H9 (cell line): ENCODE measurements at regions not wholly inside any gene's neighbourhood (a gene's known extent, or its start where the extent isn't known, plus 50 kb on each side); places are given as distances from the start of the nearest gene placed in this dataset.

Experiments
- DNase-seq: peaks from one replicate; pipeline ENCODE4 v3.0.0-alpha.2; 2017
- H2AFZ ChIP-seq: one replicate; pipeline ENCODE4 v1.6.1; 2013; ENCODE audit warnings: mild to moderate bottlenecking, low read length, control low read depth, moderate library complexity
- H2AK5ac ChIP-seq: 2 replicates; pipeline ENCODE4 v1.6.1; 2013; ENCODE audit warnings: low read length, control low read depth, mixed read lengths; ENCODE audit not compliant: insufficient read length
- H2BK120ac ChIP-seq: one replicate; pipeline ENCODE4 v1.6.1; 2013; ENCODE audit warnings: low read depth, mild to moderate bottlenecking, low read length, control low read depth, inconsistent platforms; ENCODE audit not compliant: poor library complexity, severe bottlenecking
- H2BK12ac ChIP-seq: 2 replicates; pipeline ENCODE4 v1.6.1; 2013; ENCODE audit warnings: low read length, control low read depth, mixed read lengths, low read depth; ENCODE audit not compliant: insufficient read length
- H2BK15ac ChIP-seq: 2 replicates; pipeline ENCODE4 v1.6.1; 2013; ENCODE audit warnings: low read depth, low read length, control low read depth
- H2BK20ac ChIP-seq: one replicate; pipeline ENCODE4 v1.6.1; 2013; ENCODE audit warnings: low read depth, mild to moderate bottlenecking, low read length, control low read depth, inconsistent platforms; ENCODE audit not compliant: poor library complexity, severe bottlenecking
- H2BK5ac ChIP-seq: 2 replicates; pipeline ENCODE4 v1.6.1; 2013; ENCODE audit warnings: low read length, control low read depth, mixed read lengths; ENCODE audit not compliant: insufficient read length
- H3K14ac ChIP-seq: 2 replicates; pipeline ENCODE4 v1.6.1; 2013; ENCODE audit warnings: low read length, control low read depth; ENCODE audit not compliant: insufficient read depth
- H3K18ac ChIP-seq: 2 replicates; pipeline ENCODE4 v1.6.1; 2013; ENCODE audit warnings: low read depth, mild to moderate bottlenecking, mixed read lengths, low read length, control low read depth; ENCODE audit not compliant: insufficient read length
- H3K23ac ChIP-seq: 2 replicates; pipeline ENCODE4 v1.6.1; 2013; ENCODE audit warnings: low read length, control low read depth, mixed read lengths, low read depth; ENCODE audit not compliant: insufficient read length
- H3K23me2 ChIP-seq: 2 replicates; pipeline ENCODE4 v1.6.1; 2013; ENCODE audit warnings: low read depth, mild to moderate bottlenecking, mixed read lengths, low read length, control low read depth; ENCODE audit not compliant: insufficient read length, poor library complexity, severe bottlenecking
- H3K27ac ChIP-seq: 2 replicates; pipeline ENCODE4 v1.5.1; 2013; ENCODE audit warnings: low read length, control low read depth, mixed read lengths, low read depth; ENCODE audit not compliant: insufficient read length
- H3K27me3 ChIP-seq: 2 replicates; pipeline ENCODE4 v1.6.1; 2013; ENCODE audit warnings: low read length, control low read depth, inconsistent platforms; ENCODE audit not compliant: insufficient read depth
- H3K4ac ChIP-seq: 2 replicates; pipeline ENCODE4 v1.6.1; 2013; ENCODE audit warnings: low read depth, mild to moderate bottlenecking, control low read depth, inconsistent platforms, low read length, moderate library complexity
- H3K4me1 ChIP-seq: 2 replicates; pipeline ENCODE4 v1.6.1; 2013; ENCODE audit warnings: low read length, control low read depth, inconsistent platforms; ENCODE audit not compliant: insufficient read depth
- H3K4me2 ChIP-seq: 2 replicates; pipeline ENCODE4 v1.6.1; 2013; ENCODE audit warnings: low read length, control low read depth, mixed read lengths; ENCODE audit not compliant: insufficient read length, insufficient read depth
- H3K56ac ChIP-seq: 2 replicates; pipeline ENCODE4 v1.6.1; 2013; ENCODE audit warnings: low read depth, mild to moderate bottlenecking, mixed read lengths, low read length, control low read depth; ENCODE audit not compliant: insufficient read length
- H3K79me1 ChIP-seq: 2 replicates; pipeline ENCODE4 v1.6.1; 2013; ENCODE audit warnings: low read depth, mild to moderate bottlenecking, moderate library complexity, low read length, control low read depth, inconsistent platforms; ENCODE audit not compliant: insufficient read depth, poor library complexity, severe bottlenecking
- H3K79me2 ChIP-seq: 2 replicates; pipeline ENCODE4 v1.6.1; 2013; ENCODE audit warnings: low read length, control low read depth, inconsistent platforms; ENCODE audit not compliant: insufficient read depth
- H3K9ac ChIP-seq: 2 replicates; pipeline ENCODE4 v1.6.1; 2013; ENCODE audit warnings: low read length, control low read depth, mixed read lengths; ENCODE audit not compliant: insufficient read length; ENCODE audit errors: extremely low read depth
- H3K9me3 ChIP-seq: one replicate; pipeline ENCODE4 v1.6.1; 2013; ENCODE audit warnings: low read depth, low read length, inconsistent platforms; ENCODE audit not compliant: control insufficient read depth
- H3T11ph ChIP-seq: one replicate; pipeline ENCODE4 v1.6.1; 2013; ENCODE audit warnings: mild to moderate bottlenecking, low read length, control low read depth, inconsistent platforms
- H4K20me1 ChIP-seq: one replicate; pipeline ENCODE4 v1.6.1; 2013; ENCODE audit not compliant: control insufficient read depth, insufficient read length, insufficient read depth
- H4K5ac ChIP-seq: 2 replicates; pipeline ENCODE4 v1.6.1; 2013; ENCODE audit warnings: low read depth, mild to moderate bottlenecking, mixed read lengths, low read length, control low read depth; ENCODE audit not compliant: insufficient read length
- H4K8ac ChIP-seq: replicated peaks from 2 replicates; pipeline ENCODE4 v1.6.1; 2013; ENCODE audit warnings: low read length, control low read depth, mixed read lengths, low read depth; ENCODE audit not compliant: insufficient read length
- H4K91ac ChIP-seq: 2 replicates; pipeline ENCODE4 v1.6.1; 2013; ENCODE audit warnings: low read depth, mild to moderate bottlenecking, moderate library complexity, mixed read lengths, low read length, control low read depth; ENCODE audit not compliant: insufficient read length
- H3K27ac Mint-ChIP-seq, 3 experiments: 2 replicates in 2 of 3; 3 replicates in 1 of 3; pipeline ENCODE4 v1.8.0; 2020 to 2021; ENCODE audit warnings: mixed read lengths in 3 of 3, mild to moderate bottlenecking in 1 of 3, moderate library complexity in 1 of 3
- H3K27me3 Mint-ChIP-seq: 2 replicates; pipeline ENCODE4 v1.8.0; 2021; ENCODE audit warnings: low read depth, mild to moderate bottlenecking, moderate library complexity, mixed read lengths
- H3K36me3 Mint-ChIP-seq, 3 experiments: 2 replicates in 2 of 3; 3 replicates in 1 of 3; pipeline ENCODE4 v1.8.0; 2020 to 2021; ENCODE audit warnings: low read depth in 3 of 3, mixed read lengths in 3 of 3; ENCODE audit not compliant: insufficient read depth in 1 of 3
- H3K4me1 Mint-ChIP-seq, 2 experiments: 2 replicates each; pipeline ENCODE4 v1.8.0; 2020; ENCODE audit warnings: mixed read lengths in 2 of 2
- H3K4me3 Mint-ChIP-seq, 2 experiments: 2 replicates in 1 of 2; 3 replicates in 1 of 2; pipeline ENCODE4 v1.8.0; 2020 to 2021; ENCODE audit warnings: mild to moderate bottlenecking in 2 of 2, mixed read lengths in 2 of 2, moderate library complexity in 1 of 2
- H3K9me3 Mint-ChIP-seq, 2 experiments: 2 replicates in 1 of 2; 3 replicates in 1 of 2; pipeline ENCODE4 v1.8.0; 2020; ENCODE audit warnings: mild to moderate bottlenecking in 2 of 2, mixed read lengths in 2 of 2, moderate library complexity in 1 of 2
- WGBS: extraction: QIAGEN DNeasy Blood & Tissue Kit; methylation state at CpG from one replicate; pipeline ENCODE4 v1.1.7; 2013; ENCODE audit warnings: missing lambda C conversion rate, low lambda C conversion rate, mixed read lengths; ENCODE audit not compliant: insufficient read length; ENCODE audit errors: extremely low coverage; 5-methylcytosine and 5-hydroxymethylcytosine counted together
- TF ChIP-seq, protein P1 (sequence below): fragments of 200-600 bp; sonication (generic); conservative IDR thresholded peaks from 3 replicates; pipeline ENCODE4 v1.8.0; 2021; ENCODE audit warnings: antibody characterized with exemption, mild to moderate bottlenecking

GRCh38 chr16:6846452-6846851 lies 486.2 kb upstream of the RBFOX1 start:
- Histone ChIP-seq H3K79me2 (no peaks in the 10 kb centered on the region), H3K4ac (no peak overlapping the region), H3K9ac (no peak overlapping the region), H3K23me2 (no peaks in the 10 kb centered on the region), H2AFZ (no peak overlapping the region), H3K79me1 (no peaks in the 10 kb centered on the region), H4K91ac (no peak overlapping the region), H3K14ac (no peak overlapping the region), H2AK5ac (no peak overlapping the region), H4K8ac (no peak overlapping the region), H2BK120ac (no peak overlapping the region), H3K27me3 (no peaks in the 10 kb centered on the region; the same call in 1 of the 2 replicates), H3K4me1 (no peaks in the 10 kb centered on the region), H3K18ac (no peak overlapping the region), H3K56ac (no peak overlapping the region), H2BK20ac (no peak overlapping the region), H3K9me3 (no peaks in the 10 kb centered on the region), H2BK15ac (no peak overlapping the region), H4K20me1 (no peaks in the 10 kb centered on the region), H3T11ph (no peak overlapping the region), H2BK5ac (no peak overlapping the region), H2BK12ac (no peak overlapping the region), H3K4me2 (no peak overlapping the region), H3K27ac (no peak overlapping the region), H3K23ac (no peak overlapping the region), H4K5ac (no peak overlapping the region)
- H3K27me3 Mint-ChIP-seq: peaks cover 82% of the 10 kb centered on the region
- peaks cover 0 to 4% of the 10 kb centered on the region in 2 experiments; a peak in 3 of 5 replicates for H3K9me3 Mint-ChIP-seq
- no peaks in the 10 kb centered on the region for H3K4me1 Mint-ChIP-seq
- H3K27ac Mint-ChIP-seq: no peak overlapping the region
- no peaks in the 10 kb centered on the region; a peak in 1 of 7 replicates for H3K36me3 Mint-ChIP-seq
- TF ChIP-seq, protein P1, sequence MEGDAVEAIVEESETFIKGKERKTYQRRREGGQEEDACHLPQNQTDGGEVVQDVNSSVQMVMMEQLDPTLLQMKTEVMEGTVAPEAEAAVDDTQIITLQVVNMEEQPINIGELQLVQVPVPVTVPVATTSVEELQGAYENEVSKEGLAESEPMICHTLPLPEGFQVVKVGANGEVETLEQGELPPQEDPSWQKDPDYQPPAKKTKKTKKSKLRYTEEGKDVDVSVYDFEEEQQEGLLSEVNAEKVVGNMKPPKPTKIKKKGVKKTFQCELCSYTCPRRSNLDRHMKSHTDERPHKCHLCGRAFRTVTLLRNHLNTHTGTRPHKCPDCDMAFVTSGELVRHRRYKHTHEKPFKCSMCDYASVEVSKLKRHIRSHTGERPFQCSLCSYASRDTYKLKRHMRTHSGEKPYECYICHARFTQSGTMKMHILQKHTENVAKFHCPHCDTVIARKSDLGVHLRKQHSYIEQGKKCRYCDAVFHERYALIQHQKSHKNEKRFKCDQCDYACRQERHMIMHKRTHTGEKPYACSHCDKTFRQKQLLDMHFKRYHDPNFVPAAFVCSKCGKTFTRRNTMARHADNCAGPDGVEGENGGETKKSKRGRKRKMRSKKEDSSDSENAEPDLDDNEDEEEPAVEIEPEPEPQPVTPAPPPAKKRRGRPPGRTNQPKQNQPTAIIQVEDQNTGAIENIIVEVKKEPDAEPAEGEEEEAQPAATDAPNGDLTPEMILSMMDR: no peak
- no peak for DNase-seq
- no peak overlapping the region for H3K4me3 Mint-ChIP-seq
- no CpG with 5 or more reads among the region's 8 CpGs for WGBS
